IMR-90 (cell line): ENCODE measurements at regions not wholly inside any gene's neighbourhood (a gene's known extent, or its start where the extent isn't known, plus 50 kb on each side); places are given as distances from the start of the nearest gene placed in this dataset.
"Not testable (repeated sequence)": the region's sequence is repeated elsewhere in the genome, so short reads cannot be mapped to it uniquely, and the experiment has no call there.

Source experiments
- ATAC-seq: fragments of 200-7000 bp; cut with Tn5 transposase; 2 replicates; pipeline ENCODE4 v1.9.1; 2020; ENCODE audit warnings: low read depth, mild to moderate bottlenecking, moderate library complexity
- BruUV-seq: library from RNA; stranded (reverse); fragments of 400-500 nt; replicated peaks from 2 replicates; lab custom pipeline; 2021; lab: Mats Ljungman, UMichigan
- CTCF ChIA-PET: fragments of 300-600 bp; formaldehyde crosslinking; extraction: SDS; loops from one replicate; lab custom pipeline; 2021; ENCODE audit warnings: antibody characterized with exemption; lab: Yijun Ruan, JAX
- POLR2A ChIA-PET: fragments of 300-600 bp; sonication (Branson Sonifier 250); formaldehyde crosslinking; loops from one replicate; lab custom pipeline; 2022; ENCODE audit warnings: antibody characterized with exemption; ENCODE audit not compliant: unreplicated experiment; lab: Charles Lee
- DNase-seq: peaks from one replicate; pipeline ENCODE4 v3.0.0; 2013
- H2AFZ ChIP-seq: replicated peaks from 2 replicates; pipeline ENCODE3; 2013; ENCODE audit warnings: low read length, mild to moderate bottlenecking; ENCODE audit not compliant: poor library complexity
- H2AK5ac ChIP-seq: 2 replicates; pipeline ENCODE4 v1.6.1; 2013; ENCODE audit warnings: low read depth, low read length, inconsistent platforms
- H2AK9ac ChIP-seq: replicated peaks from 2 replicates; pipeline ENCODE3; 2013; ENCODE audit warnings: mild to moderate bottlenecking, low read depth, low read length, moderate library complexity; ENCODE audit not compliant: poor library complexity
- H2BK120ac ChIP-seq: 2 replicates; pipeline ENCODE4 v1.6.1; 2013; ENCODE audit warnings: low read depth, low read length, inconsistent platforms
- H2BK15ac ChIP-seq: 3 replicates; pipeline ENCODE4 v1.6.1; 2013; ENCODE audit warnings: low read depth, low read length, inconsistent platforms
- H2BK20ac ChIP-seq: 2 replicates; pipeline ENCODE4 v1.6.1; 2013; ENCODE audit warnings: low read depth, mild to moderate bottlenecking, inconsistent platforms, low read length, moderate library complexity
- H2BK5ac ChIP-seq: 2 replicates; pipeline ENCODE4 v1.6.1; 2013; ENCODE audit warnings: mild to moderate bottlenecking, low read depth, low read length, inconsistent platforms; ENCODE audit not compliant: poor library complexity, severe bottlenecking
- H3K14ac ChIP-seq: replicated peaks from 2 replicates; pipeline ENCODE4 v1.6.1; 2013; ENCODE audit warnings: low read depth, low read length, inconsistent platforms
- H3K18ac ChIP-seq: 2 replicates; pipeline ENCODE4 v1.6.1; 2013; ENCODE audit warnings: low read depth, low read length, control low read depth
- H3K23ac ChIP-seq: 2 replicates; pipeline ENCODE4 v1.6.1; 2013; ENCODE audit warnings: low read depth, low read length, inconsistent platforms
- H3K27ac ChIP-seq: 2 replicates; pipeline ENCODE4 v1.5.1; 2013; ENCODE audit warnings: mild to moderate bottlenecking, control low read depth, low read length; ENCODE audit not compliant: insufficient read depth
- H3K27me3 ChIP-seq: 2 replicates; pipeline ENCODE4 v1.6.1; 2013; ENCODE audit warnings: low read length; ENCODE audit not compliant: control insufficient read depth, insufficient read depth
- H3K36me3 ChIP-seq: 2 replicates; pipeline ENCODE4 v1.6.1; 2013; ENCODE audit warnings: low read length, mixed read lengths; ENCODE audit not compliant: control insufficient read depth, insufficient read depth
- H3K4ac ChIP-seq: 2 replicates; pipeline ENCODE4 v1.6.1; 2013; ENCODE audit warnings: low read depth, low read length, inconsistent platforms
- H3K4me1 ChIP-seq: 2 replicates; pipeline ENCODE4 v1.6.1; 2013; ENCODE audit warnings: low read length, mixed read lengths; ENCODE audit not compliant: control insufficient read depth, insufficient read depth
- H3K4me2 ChIP-seq: 2 replicates; pipeline ENCODE4 v1.6.1; 2013; ENCODE audit warnings: low read depth, mild to moderate bottlenecking, control low read depth, low read length, moderate library complexity
- H3K4me3 ChIP-seq: 2 replicates; pipeline ENCODE4 v1.5.1; 2013; ENCODE audit warnings: low read depth, mild to moderate bottlenecking, control low read depth, low read length, moderate library complexity; ENCODE audit not compliant: insufficient read depth
- H3K56ac ChIP-seq: 2 replicates; pipeline ENCODE4 v1.6.1; 2013; ENCODE audit warnings: low read length, inconsistent platforms; ENCODE audit not compliant: insufficient read depth; ENCODE audit errors: extremely low read depth
- H3K79me1 ChIP-seq, 2 experiments: 2 replicates each; pipeline ENCODE4 v1.6.1; 2013; ENCODE audit warnings: low read length in 2 of 2, inconsistent platforms in 1 of 2, low read depth in 1 of 2
- H3K9ac ChIP-seq: 2 replicates; pipeline ENCODE4 v1.6.1; 2013; ENCODE audit warnings: low read depth, low read length, control low read depth
- H3K9me1 ChIP-seq: 2 replicates; pipeline ENCODE4 v1.6.1; 2013; ENCODE audit warnings: low read length, inconsistent platforms; ENCODE audit not compliant: insufficient read depth
- H3K9me3 ChIP-seq: 2 replicates; pipeline ENCODE4 v1.6.1; 2013; ENCODE audit warnings: low read length; ENCODE audit not compliant: control insufficient read depth, insufficient read depth
- H4K20me1 ChIP-seq: 2 replicates; pipeline ENCODE4 v1.6.1; 2013; ENCODE audit warnings: low read length, inconsistent platforms; ENCODE audit not compliant: insufficient read depth
- H4K5ac ChIP-seq: 2 replicates; pipeline ENCODE4 v1.6.1; 2013; ENCODE audit warnings: mild to moderate bottlenecking, low read depth, low read length, control low read depth
- H4K8ac ChIP-seq, 2 experiments: 2 replicates each; pipeline ENCODE4 v1.6.1; 2013; ENCODE audit warnings: low read depth in 2 of 2, low read length in 2 of 2, control low read depth in 1 of 2, inconsistent platforms in 1 of 2
- H4K91ac ChIP-seq: 2 replicates; pipeline ENCODE4 v1.6.1; 2013; ENCODE audit warnings: low read depth, low read length, inconsistent platforms; ENCODE audit not compliant: insufficient read depth
- WGBS, 2 experiments: methylation state at CpG; one replicate each; pipeline versions ENCODE4 v1.1.5 to v1.1.7; 2013; ENCODE audit warnings: missing lambda C conversion rate in 2 of 2; ENCODE audit not compliant: insufficient read length in 1 of 2; ENCODE audit errors: extremely low coverage in 2 of 2; 5-methylcytosine and 5-hydroxymethylcytosine counted together
- dilution Hi-C: fragments of 300-500 bp; cut with HindIII; formaldehyde crosslinking; loops from one replicate; pipeline ENCODE4 v1.14.3; 2018; ENCODE audit warnings: low sequenced_read_pairs; ENCODE audit not compliant: unreplicated experiment
- in situ Hi-C: fragments of 300-500 bp; cut with MboI; formaldehyde crosslinking; loops from 3 replicates; pipeline ENCODE4 v1.14.3; 2019; ENCODE audit warnings: low sequenced_read_pairs, inconsistent platforms, mixed read lengths
- intact Hi-C: fragments of 100-400 bp; cut with micrococcal nuclease; formaldehyde crosslinking; loops from 2 replicates; pipeline ENCODE4 v1.10.0; 2022

DNA sequence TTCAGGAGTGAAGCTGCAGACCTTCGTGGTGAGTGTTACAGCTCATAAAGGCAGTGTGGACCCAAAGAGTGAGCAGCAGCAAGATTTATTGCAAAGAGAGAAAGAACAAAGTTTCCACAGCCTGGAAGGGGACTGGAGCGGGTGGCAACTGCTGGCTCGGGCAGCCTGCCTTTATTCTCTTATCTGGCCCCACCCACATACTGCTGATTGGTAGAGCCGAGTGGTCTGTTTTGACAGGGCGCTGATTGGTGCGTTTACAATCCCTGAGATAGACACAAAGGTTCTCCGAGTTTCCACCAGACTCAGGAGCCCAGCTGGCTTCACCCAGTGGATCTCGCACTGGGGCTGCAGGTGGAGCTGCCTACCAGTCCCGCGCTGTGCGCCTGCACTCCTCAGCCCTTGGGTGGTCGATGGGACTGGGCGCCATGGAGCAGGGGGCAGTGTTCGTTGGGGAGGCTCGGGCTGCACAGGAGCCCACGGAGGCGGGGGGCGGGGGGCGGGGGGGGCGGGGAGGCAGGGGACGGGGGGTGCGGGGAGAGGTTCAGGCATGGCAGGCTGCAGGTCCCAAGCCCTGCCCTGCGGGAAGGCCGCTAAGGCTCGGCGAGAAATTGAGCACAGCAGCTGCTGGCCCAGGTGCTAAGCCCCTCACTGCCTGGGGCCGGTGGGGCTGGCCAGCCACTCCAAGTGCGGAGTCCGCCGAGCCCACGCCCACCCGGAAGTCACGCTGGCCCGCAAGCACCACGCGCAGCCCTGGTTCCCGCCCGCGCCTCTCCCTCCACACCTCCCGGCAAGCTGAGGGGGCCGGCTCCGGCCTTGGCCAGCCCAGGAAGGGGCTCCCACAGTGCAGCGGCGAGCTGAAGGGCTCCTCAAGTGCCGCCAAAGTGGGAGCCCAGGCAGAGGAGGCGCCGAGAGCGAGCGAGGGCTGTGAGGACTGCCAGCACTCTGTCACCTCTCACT, 59.9 kb upstream of the EN2 start:
- H3K4me1 ChIP-seq, POLR2A ChIA-PET, H3K36me3 ChIP-seq, H3K18ac ChIP-seq, H2BK20ac ChIP-seq, H3K9me1 ChIP-seq, H3K14ac ChIP-seq, H3K27me3 ChIP-seq, H3K79me1 ChIP-seq, H4K8ac ChIP-seq, H2AK9ac ChIP-seq, H2BK120ac ChIP-seq, H3K9ac ChIP-seq, H2BK15ac ChIP-seq, CTCF ChIA-PET, H3K4ac ChIP-seq, BruUV-seq, H2AFZ ChIP-seq, H4K5ac ChIP-seq, ATAC-seq, dilution Hi-C loops, H3K23ac ChIP-seq, DNase-seq, H4K91ac ChIP-seq, H2BK5ac ChIP-seq, intact Hi-C loops, H3K4me2 ChIP-seq, H3K4me3 ChIP-seq, H3K9me3 ChIP-seq, H2AK5ac ChIP-seq, H4K20me1 ChIP-seq, H3K56ac ChIP-seq, H3K27ac ChIP-seq: not testable (repeated sequence)
- WGBS, 2 experiments = no CpG with 5 or more reads among the region's 49 CpGs
- in situ Hi-C loops = loop anchor here (25.0 kb wide), 1 partner anchor 364 kb away; no protein-coding TSS in a partner anchor
